Ishikawa (cell line): ENCODE measurements at regions not wholly inside any gene's neighbourhood (a gene's known extent, or its start where the extent isn't known, plus 50 kb on each side); places are given as distances from the start of the nearest gene placed in this dataset.

Experiments used
- CEBPB ChIP-seq: IDR thresholded peaks from 2 replicates; pipeline ENCODE4 v1.6.1; 2012
- CREB1 ChIP-seq: IDR thresholded peaks from 2 replicates; pipeline ENCODE4 v1.6.1; 2012; ENCODE audit warnings: low read depth
- EP300 ChIP-seq: IDR thresholded peaks from 2 replicates; pipeline ENCODE4 v1.6.1; 2012; ENCODE audit warnings: borderline replicate concordance
- FOXM1 ChIP-seq: IDR thresholded peaks from 2 replicates; pipeline ENCODE4 v1.6.1; 2012; ENCODE audit warnings: low read depth, borderline replicate concordance
- MAX ChIP-seq: IDR thresholded peaks from 2 replicates; pipeline ENCODE4 v1.6.1; 2012
- RAD21 ChIP-seq: IDR thresholded peaks from 2 replicates; pipeline ENCODE4 v1.6.1; 2012; ENCODE audit warnings: low read depth
- TAF1 ChIP-seq: IDR thresholded peaks from 2 replicates; pipeline ENCODE4 v1.6.1; 2012; ENCODE audit warnings: low read depth, mild to moderate bottlenecking
- TCF12 ChIP-seq: IDR thresholded peaks from 2 replicates; pipeline ENCODE4 v1.6.1; 2012; ENCODE audit warnings: low read depth
- USF1 ChIP-seq: IDR thresholded peaks from 2 replicates; pipeline ENCODE4 v1.6.1; 2012
- ZBTB7A ChIP-seq: IDR thresholded peaks from 2 replicates; pipeline ENCODE4 v1.6.1; 2012; ENCODE audit warnings: low read depth
- TF ChIP-seq, protein P1 (sequence below): IDR thresholded peaks from 2 replicates; pipeline ENCODE4 v1.6.1; 2012; ENCODE audit warnings: low read depth, mild to moderate bottlenecking

GRCh38 chr2:57758686-57759085, 287.9 kb upstream of the VRK2 start:
- no peak for TF ChIP-seq RAD21
- no peak for TF ChIP-seq CEBPB
- no peak for TF ChIP-seq USF1
- TF ChIP-seq CREB1 = no peak
- no peak for TF ChIP-seq TCF12
- TF ChIP-seq, protein P1, sequence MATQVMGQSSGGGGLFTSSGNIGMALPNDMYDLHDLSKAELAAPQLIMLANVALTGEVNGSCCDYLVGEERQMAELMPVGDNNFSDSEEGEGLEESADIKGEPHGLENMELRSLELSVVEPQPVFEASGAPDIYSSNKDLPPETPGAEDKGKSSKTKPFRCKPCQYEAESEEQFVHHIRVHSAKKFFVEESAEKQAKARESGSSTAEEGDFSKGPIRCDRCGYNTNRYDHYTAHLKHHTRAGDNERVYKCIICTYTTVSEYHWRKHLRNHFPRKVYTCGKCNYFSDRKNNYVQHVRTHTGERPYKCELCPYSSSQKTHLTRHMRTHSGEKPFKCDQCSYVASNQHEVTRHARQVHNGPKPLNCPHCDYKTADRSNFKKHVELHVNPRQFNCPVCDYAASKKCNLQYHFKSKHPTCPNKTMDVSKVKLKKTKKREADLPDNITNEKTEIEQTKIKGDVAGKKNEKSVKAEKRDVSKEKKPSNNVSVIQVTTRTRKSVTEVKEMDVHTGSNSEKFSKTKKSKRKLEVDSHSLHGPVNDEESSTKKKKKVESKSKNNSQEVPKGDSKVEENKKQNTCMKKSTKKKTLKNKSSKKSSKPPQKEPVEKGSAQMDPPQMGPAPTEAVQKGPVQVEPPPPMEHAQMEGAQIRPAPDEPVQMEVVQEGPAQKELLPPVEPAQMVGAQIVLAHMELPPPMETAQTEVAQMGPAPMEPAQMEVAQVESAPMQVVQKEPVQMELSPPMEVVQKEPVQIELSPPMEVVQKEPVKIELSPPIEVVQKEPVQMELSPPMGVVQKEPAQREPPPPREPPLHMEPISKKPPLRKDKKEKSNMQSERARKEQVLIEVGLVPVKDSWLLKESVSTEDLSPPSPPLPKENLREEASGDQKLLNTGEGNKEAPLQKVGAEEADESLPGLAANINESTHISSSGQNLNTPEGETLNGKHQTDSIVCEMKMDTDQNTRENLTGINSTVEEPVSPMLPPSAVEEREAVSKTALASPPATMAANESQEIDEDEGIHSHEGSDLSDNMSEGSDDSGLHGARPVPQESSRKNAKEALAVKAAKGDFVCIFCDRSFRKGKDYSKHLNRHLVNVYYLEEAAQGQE = no peak
- no peak for TF ChIP-seq EP300
- no peak for TF ChIP-seq FOXM1
- no peak for TF ChIP-seq MAX
- no peak for TF ChIP-seq TAF1
- TF ChIP-seq ZBTB7A = no peak
